GM12878 (cell line): ENCODE measurements at regions not wholly inside any gene's neighbourhood (a gene's known extent, or its start where the extent isn't known, plus 50 kb on each side); places are given as distances from the start of the nearest gene placed in this dataset.

Experiments used
- CBX3 ChIP-seq: fragments of 200-600 bp; sonication (generic); IDR thresholded peaks from 2 replicates; pipeline ENCODE4 v1.6.1; 2016; ENCODE audit warnings: low read depth, borderline replicate concordance
- CHD2 ChIP-seq: IDR thresholded peaks from 2 replicates; pipeline ENCODE4 v1.6.1; 2011; ENCODE audit warnings: low read depth, low read length, improper control_type of control experiment, borderline replicate concordance
- CREB1 ChIP-seq: IDR thresholded peaks from 2 replicates; pipeline ENCODE4 v1.6.1; 2012; ENCODE audit warnings: low read depth, mild to moderate bottlenecking, inconsistent platforms
- EZH2 ChIP-seq: IDR thresholded peaks from 2 replicates; pipeline ENCODE4 v1.6.1; 2012; ENCODE audit warnings: low read depth, mild to moderate bottlenecking, control low read depth, inconsistent platforms, low read length, borderline replicate concordance; ENCODE audit not compliant: control insufficient read depth
- GABPA ChIP-seq: IDR thresholded peaks from 2 replicates; pipeline ENCODE4 v1.6.1; 2014; ENCODE audit warnings: antibody characterized with exemption, low read depth, mild to moderate bottlenecking, inconsistent platforms
- HDGF ChIP-seq: fragments of 450-650 bp; IDR thresholded peaks from 2 replicates; pipeline ENCODE4 v1.6.1; 2016; ENCODE audit warnings: antibody characterized with exemption
- NR2C2 ChIP-seq: IDR thresholded peaks from 2 replicates; pipeline ENCODE4 v1.6.1; 2011; ENCODE audit warnings: borderline replicate concordance, low read depth; ENCODE audit not compliant: control insufficient read depth, insufficient read length
- POLR2A ChIP-seq: IDR thresholded peaks from 2 replicates; pipeline ENCODE4 v1.6.1; 2011; ENCODE audit warnings: low read depth, mild to moderate bottlenecking, low read length
- RFX5 ChIP-seq: IDR thresholded peaks from 2 replicates; pipeline ENCODE4 v1.6.1; 2011; ENCODE audit warnings: low read depth, low read length, improper control_type of control experiment
- TCF7 ChIP-seq: IDR thresholded peaks from 2 replicates; pipeline ENCODE4 v1.6.1; 2014; ENCODE audit warnings: antibody characterized with exemption, borderline replicate concordance
- ZNF274 ChIP-seq: IDR thresholded peaks from one replicate; pipeline ENCODE4 v1.8.0; 2011; ENCODE audit not compliant: insufficient read length, insufficient read depth
- TF ChIP-seq, protein P1 (sequence below), 3 experiments: IDR thresholded peaks in 2 of 3; conservative IDR thresholded peaks in 1 of 3; 2 replicates each; pipeline ENCODE4 v1.5.1; 2011; ENCODE audit warnings: low read depth in 3 of 3, low read length in 3 of 3, mild to moderate bottlenecking in 3 of 3, control low read depth in 2 of 3, moderate library complexity in 2 of 3, inconsistent platforms in 1 of 3, mixed read lengths in 1 of 3; ENCODE audit not compliant: control insufficient read depth in 2 of 3, insufficient read depth in 1 of 3; ENCODE audit errors: extremely low read depth in 1 of 3

DNA sequence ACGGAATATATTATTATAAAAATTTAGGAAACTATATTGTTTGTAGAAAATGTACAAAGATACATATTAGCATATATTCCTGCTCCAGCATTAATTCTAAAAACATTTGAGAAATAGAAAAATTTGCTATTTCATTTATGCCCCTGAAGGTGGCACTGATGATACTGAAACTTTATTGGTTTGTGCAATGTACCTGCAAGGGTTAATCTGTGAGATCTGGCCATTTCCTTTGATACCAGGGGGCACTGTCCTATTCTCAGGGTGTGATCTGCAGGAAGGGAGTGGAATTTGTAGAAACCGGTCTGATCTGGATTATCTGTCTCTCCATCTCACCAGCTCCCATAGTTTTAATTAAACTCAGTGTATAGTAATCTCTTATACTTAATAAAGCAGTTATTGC lies 625.1 kb upstream of the IMPG1 start:
- TF ChIP-seq CBX3: no peak
- no peak for TF ChIP-seq POLR2A
- no peak for TF ChIP-seq NR2C2
- TF ChIP-seq, protein P1, sequence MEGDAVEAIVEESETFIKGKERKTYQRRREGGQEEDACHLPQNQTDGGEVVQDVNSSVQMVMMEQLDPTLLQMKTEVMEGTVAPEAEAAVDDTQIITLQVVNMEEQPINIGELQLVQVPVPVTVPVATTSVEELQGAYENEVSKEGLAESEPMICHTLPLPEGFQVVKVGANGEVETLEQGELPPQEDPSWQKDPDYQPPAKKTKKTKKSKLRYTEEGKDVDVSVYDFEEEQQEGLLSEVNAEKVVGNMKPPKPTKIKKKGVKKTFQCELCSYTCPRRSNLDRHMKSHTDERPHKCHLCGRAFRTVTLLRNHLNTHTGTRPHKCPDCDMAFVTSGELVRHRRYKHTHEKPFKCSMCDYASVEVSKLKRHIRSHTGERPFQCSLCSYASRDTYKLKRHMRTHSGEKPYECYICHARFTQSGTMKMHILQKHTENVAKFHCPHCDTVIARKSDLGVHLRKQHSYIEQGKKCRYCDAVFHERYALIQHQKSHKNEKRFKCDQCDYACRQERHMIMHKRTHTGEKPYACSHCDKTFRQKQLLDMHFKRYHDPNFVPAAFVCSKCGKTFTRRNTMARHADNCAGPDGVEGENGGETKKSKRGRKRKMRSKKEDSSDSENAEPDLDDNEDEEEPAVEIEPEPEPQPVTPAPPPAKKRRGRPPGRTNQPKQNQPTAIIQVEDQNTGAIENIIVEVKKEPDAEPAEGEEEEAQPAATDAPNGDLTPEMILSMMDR (IDR thresholded peaks at IDR 0.05 in 2 of 3, conservative IDR thresholded peaks at IDR 0.05 in 1 of 3; ENCODE audit: control insufficient read depth in 2 of 3, extremely low read depth in 1 of 3, insufficient read depth in 1 of 3, low read depth in 3 of 3, low read length in 3 of 3): no peak
- no peak for TF ChIP-seq ZNF274
- no peak for TF ChIP-seq CHD2
- TF ChIP-seq GABPA: no peak
- TF ChIP-seq EZH2: no peak
- TF ChIP-seq HDGF: no peak
- no peak for TF ChIP-seq CREB1
- TF ChIP-seq RFX5: no peak
- no peak for TF ChIP-seq TCF7
